Right atrium auricular region (tissue), 2 donors: ENCODE measurements at regions not wholly inside any gene's neighbourhood (a gene's known extent, or its start where the extent isn't known, plus 50 kb on each side); places are given as distances from the start of the nearest gene placed in this dataset.

Experiments
- DNase-seq: peaks from one replicate; pipeline ENCODE4 v3.0.0-alpha.2; 2019; ENCODE audit warnings: low spot score
- H3K27ac ChIP-seq, 2 donors: fragments of 200-600 bp; sonication (generic); 1 replicate in 1 of 2; 2 replicates in 1 of 2; pipeline ENCODE4 v1.5.1; 2016 to 2019
- H3K27me3 ChIP-seq, 2 donors: fragments of 200-600 bp; sonication (generic); one replicate each; pipeline versions ENCODE4 v1.5.1 to v1.6.0; 2017 to 2019
- H3K36me3 ChIP-seq: fragments of 200-600 bp; sonication (generic); one replicate; pipeline ENCODE4 v1.5.1; 2016
- H3K4me1 ChIP-seq, 2 donors: fragments of 200-600 bp; sonication (generic); one replicate each; pipeline versions ENCODE4 v1.5.1 to v1.6.0; 2017 to 2019
- H3K4me3 ChIP-seq, 2 donors: fragments of 200-600 bp; sonication (generic); 1 replicate in 1 of 2; 2 replicates in 1 of 2; pipeline ENCODE4 v1.5.1; 2017 to 2019; ENCODE audit warnings: mild to moderate bottlenecking in 1 of 2, moderate library complexity in 1 of 2
- H3K9me3 ChIP-seq, 2 donors: fragments of 200-600 bp; sonication (generic); one replicate each; pipeline ENCODE4 v1.5.1; 2019
- TF ChIP-seq, protein P1 (sequence below), 2 donors: fragments of 200-600 bp; sonication (generic); IDR thresholded peaks; one replicate each; pipeline ENCODE4 v1.5.1; 2019; ENCODE audit warnings: antibody characterized with exemption in 2 of 2

- no peak overlapping the region for H3K4me3 ChIP-seq
- TF ChIP-seq, protein P1, sequence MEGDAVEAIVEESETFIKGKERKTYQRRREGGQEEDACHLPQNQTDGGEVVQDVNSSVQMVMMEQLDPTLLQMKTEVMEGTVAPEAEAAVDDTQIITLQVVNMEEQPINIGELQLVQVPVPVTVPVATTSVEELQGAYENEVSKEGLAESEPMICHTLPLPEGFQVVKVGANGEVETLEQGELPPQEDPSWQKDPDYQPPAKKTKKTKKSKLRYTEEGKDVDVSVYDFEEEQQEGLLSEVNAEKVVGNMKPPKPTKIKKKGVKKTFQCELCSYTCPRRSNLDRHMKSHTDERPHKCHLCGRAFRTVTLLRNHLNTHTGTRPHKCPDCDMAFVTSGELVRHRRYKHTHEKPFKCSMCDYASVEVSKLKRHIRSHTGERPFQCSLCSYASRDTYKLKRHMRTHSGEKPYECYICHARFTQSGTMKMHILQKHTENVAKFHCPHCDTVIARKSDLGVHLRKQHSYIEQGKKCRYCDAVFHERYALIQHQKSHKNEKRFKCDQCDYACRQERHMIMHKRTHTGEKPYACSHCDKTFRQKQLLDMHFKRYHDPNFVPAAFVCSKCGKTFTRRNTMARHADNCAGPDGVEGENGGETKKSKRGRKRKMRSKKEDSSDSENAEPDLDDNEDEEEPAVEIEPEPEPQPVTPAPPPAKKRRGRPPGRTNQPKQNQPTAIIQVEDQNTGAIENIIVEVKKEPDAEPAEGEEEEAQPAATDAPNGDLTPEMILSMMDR (IDR thresholded peaks at IDR 0.05), result no peak
- H3K4me1 ChIP-seq, result peaks cover 0 to 8% of the 10 kb centered on the region in 2 donors
- H3K27ac ChIP-seq, result no peak overlapping the region
- DNase-seq, result no peak
- H3K36me3 ChIP-seq, result no peaks in the 10 kb centered on the region
- peaks cover 0 to 3% of the 10 kb centered on the region in 2 donors for H3K27me3 ChIP-seq
- no peaks in the 10 kb centered on the region for H3K9me3 ChIP-seq
Measured at GRCh38 chr10:42477170-42477569, 161.2 kb downstream of the ZNF33B start.

- Histone ChIP-seq H3K4me3 (peak overlapping the region in 1 of 2 donors; percentile 36), H3K27ac (no peak overlapping the region)
Measured at GRCh38 chr10:42476101-42476500, 162.3 kb downstream of the ZNF33B start.

DNA sequence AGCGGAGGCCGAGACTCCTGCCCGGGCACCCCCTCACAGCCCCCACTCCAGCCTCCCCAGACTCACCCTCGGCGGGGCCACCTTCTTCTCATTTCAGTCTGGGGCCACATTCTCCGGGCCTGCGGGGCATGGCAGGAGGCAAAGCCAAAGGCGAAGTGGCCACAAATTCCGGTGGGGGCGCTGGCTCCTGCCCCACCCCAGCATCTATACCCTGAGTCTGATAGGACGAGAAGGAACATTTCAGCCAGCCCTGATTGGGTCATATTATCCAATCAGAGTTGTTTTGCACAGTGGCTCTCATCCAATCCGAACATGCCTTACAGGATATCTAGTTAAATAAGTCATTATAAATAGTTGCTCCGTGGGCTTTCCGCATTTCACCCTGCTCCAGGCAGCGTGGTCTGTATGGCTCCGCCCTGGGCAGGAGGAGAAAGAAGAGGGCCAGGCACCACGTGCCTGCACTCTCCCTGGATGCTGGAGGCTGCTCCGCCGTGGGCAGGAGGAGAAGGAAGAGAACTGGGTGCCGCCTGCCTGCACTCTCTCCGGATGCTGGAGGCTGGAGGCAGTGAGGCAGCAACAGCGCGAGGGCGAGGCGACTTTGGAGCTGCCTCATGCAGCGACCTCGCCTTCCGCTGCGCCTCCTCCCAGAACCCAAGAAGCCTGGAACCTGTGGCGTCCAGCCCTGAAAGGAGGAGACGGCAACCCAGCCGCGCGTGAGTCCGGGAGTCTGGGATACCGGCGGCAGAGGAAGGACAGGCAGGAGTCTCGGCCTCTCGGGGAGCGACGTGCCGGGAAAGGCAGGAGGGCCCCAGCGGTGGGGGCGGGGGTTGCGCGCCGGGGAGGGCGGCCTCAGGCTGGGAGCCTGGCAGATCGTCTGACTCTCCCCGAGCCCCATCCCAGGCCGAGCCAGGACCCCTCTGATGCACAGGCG is 162.9 kb downstream of the ZNF33B start:
- H3K27ac ChIP-seq, result no peak overlapping the region
- peaks cover 0 to 3% of the 10 kb centered on the region in 2 donors for H3K27me3 ChIP-seq
- no peaks in the 10 kb centered on the region for H3K36me3 ChIP-seq
- H3K4me3 ChIP-seq, result peak overlapping the region; percentile 1 to 36
- H3K4me1 ChIP-seq, result peaks cover 0 to 8% of the 10 kb centered on the region in 2 donors
- no peak for DNase-seq
- H3K9me3 ChIP-seq, result no peaks in the 10 kb centered on the region
- TF ChIP-seq, protein P1 (IDR thresholded peaks at IDR 0.05), result no peak

More at GRCh38 chr10:42476101-42476500, 162.3 kb downstream of the ZNF33B start:
- H3K9me3 ChIP-seq, result no peaks in the 10 kb centered on the region
- TF ChIP-seq, protein P1 (IDR thresholded peaks at IDR 0.05), result no peak
- H3K4me1 ChIP-seq, result peaks cover 0 to 8% of the 10 kb centered on the region in 2 donors
- DNase-seq, result no peak
- no peaks in the 10 kb centered on the region for H3K36me3 ChIP-seq
- peaks cover 0 to 3% of the 10 kb centered on the region in 2 donors for H3K27me3 ChIP-seq

GRCh38 chr10:42454313-42454712 is 184.1 kb downstream of the ZNF33B start:
- Histone ChIP-seq H3K36me3 (no peaks in the 10 kb centered on the region), H3K27ac (no peak overlapping the region), H3K4me1 (no peaks in the 10 kb centered on the region)

DNA sequence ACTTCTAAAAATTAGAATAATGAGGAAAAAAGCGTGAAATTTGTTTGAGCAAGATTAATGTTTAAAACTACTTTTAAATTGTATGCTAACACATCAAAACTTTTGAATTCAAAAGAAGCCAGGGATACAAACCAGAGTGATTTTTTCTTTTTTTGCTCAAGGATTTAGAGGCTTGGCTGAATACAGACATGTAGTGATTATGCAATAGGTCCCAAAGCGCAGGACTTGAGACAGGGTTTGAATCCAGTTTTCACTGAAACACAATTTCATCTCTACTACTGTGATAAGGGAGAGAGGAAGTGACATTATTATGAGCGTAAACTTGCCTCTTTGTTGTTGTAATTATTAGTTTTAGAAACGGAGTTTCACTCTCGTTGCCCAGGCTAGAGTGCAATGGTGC is 207.3 kb downstream of the ZNF33B start:
- Histone ChIP-seq H3K27ac (no peak overlapping the region), H3K4me3 (no peak overlapping the region), H3K9me3 (no peaks in the 10 kb centered on the region), H3K27me3 (no peaks in the 10 kb centered on the region), H3K36me3 (no peaks in the 10 kb centered on the region), H3K4me1 (no peaks in the 10 kb centered on the region)
- TF ChIP-seq, protein P1 (IDR thresholded peaks at IDR 0.05), result no peak
- no peak for DNase-seq

More at GRCh38 chr10:42454313-42454712, 184.1 kb downstream of the ZNF33B start:
- no peaks in the 10 kb centered on the region for H3K9me3 ChIP-seq
- TF ChIP-seq, protein P1 (IDR thresholded peaks at IDR 0.05), result no peak
- no peaks in the 10 kb centered on the region for H3K27me3 ChIP-seq
- H3K4me3 ChIP-seq, result no peak overlapping the region
- no peak for DNase-seq
